ENCODE measurements at regions not wholly inside any gene's neighbourhood (a gene's known extent, or its start where the extent isn't known, plus 50 kb on each side); places are given as distances from the start of the nearest gene placed in this dataset.
A peak's percentile ranks its signal among the peaks of the same experiment; 100 is the strongest.

- DNase-seq = no peak
These were observed 163.9 kb upstream of the STXBP5 start for GRCh38 chr6:147040121-147040910.

- DNase-seq = no peak
These were observed 161.5 kb upstream of the STXBP5 start for GRCh38 chr6:147042679-147043078.

- no peak for DNase-seq
These were observed 160.2 kb upstream of the STXBP5 start for GRCh38 chr6:147043994-147044477.

- no peak for DNase-seq
These were observed 157.9 kb upstream of the STXBP5 start for GRCh38 chr6:147046141-147046877.

- DNase-seq = no peak
These were observed 155.3 kb upstream of the STXBP5 start for GRCh38 chr6:147048930-147049329.

- no peak for DNase-seq
These were observed 150.8 kb upstream of the STXBP5 start for GRCh38 chr6:147053311-147053921.

- DNase-seq = no peak
These were observed 150.1 kb upstream of the STXBP5 start for GRCh38 chr6:147054158-147054557.

- DNase-seq = no peak
These were observed 149.3 kb upstream of the STXBP5 start for GRCh38 chr6:147054871-147055270.

- DNase-seq = peak; percentile 10
These were observed 148.3 kb upstream of the STXBP5 start for GRCh38 chr6:147055821-147056392.

GRCh38 chr6:147057188-147057587, 147.0 kb upstream of the STXBP5 start:
- no peak for DNase-seq

GRCh38 chr6:147057705-147058342, 146.4 kb upstream of the STXBP5 start:
- DNase-seq = no peak

- no peak for DNase-seq
These were observed 145.3 kb upstream of the STXBP5 start for GRCh38 chr6:147058786-147059385.

GRCh38 chr6:147060636-147061035, 143.6 kb upstream of the STXBP5 start:
- no peak for DNase-seq

- DNase-seq = no peak
These were observed 143.0 kb upstream of the STXBP5 start for GRCh38 chr6:147061252-147061651.

- no peak for DNase-seq
These were observed 140.7 kb upstream of the STXBP5 start for GRCh38 chr6:147063469-147064031.

GRCh38 chr6:147065786-147066185, 138.4 kb upstream of the STXBP5 start:
- DNase-seq = no peak

- DNase-seq = no peak
These were observed 137.0 kb upstream of the STXBP5 start for GRCh38 chr6:147067184-147067583.

GRCh38 chr6:147071776-147072175, 132.4 kb upstream of the STXBP5 start:
- DNase-seq = no peak

GRCh38 chr6:147075381-147075780, 128.8 kb upstream of the STXBP5 start:
- no peak for DNase-seq

GRCh38 chr6:147077251-147077650, 127.0 kb upstream of the STXBP5 start:
- DNase-seq = no peak

- DNase-seq = no peak
These were observed 126.1 kb upstream of the STXBP5 start for GRCh38 chr6:147078106-147078505.

- DNase-seq = no peak
These were observed 125.6 kb upstream of the STXBP5 start for GRCh38 chr6:147078602-147079001.
